Fibroblast of skin of right quadriceps (primary cell): ENCODE measurements at regions not wholly inside any gene's neighbourhood (a gene's known extent, or its start where the extent isn't known, plus 50 kb on each side); places are given as distances from the start of the nearest gene placed in this dataset.
"Not testable (repeated sequence)": the region's sequence is repeated elsewhere in the genome, so short reads cannot be mapped to it uniquely, and the experiment has no call there.

Source experiments
- DNase-seq: peaks from one replicate; pipeline ENCODE4 v3.0.0-alpha.2; 2013

- no peak for DNase-seq
Measured at GRCh38 chr6:86205980-86206379, 563.3 kb upstream of the SYNCRIP start.

- no peak for DNase-seq
Measured at GRCh38 chr6:86203044-86203443, 560.4 kb upstream of the SYNCRIP start.

GRCh38 chr6:86193821-86194220 lies 551.1 kb upstream of the SYNCRIP start:
- no peak for DNase-seq

GRCh38 chr6:86192123-86192522 lies 549.4 kb upstream of the SYNCRIP start:
- DNase-seq = no peak

DNA sequence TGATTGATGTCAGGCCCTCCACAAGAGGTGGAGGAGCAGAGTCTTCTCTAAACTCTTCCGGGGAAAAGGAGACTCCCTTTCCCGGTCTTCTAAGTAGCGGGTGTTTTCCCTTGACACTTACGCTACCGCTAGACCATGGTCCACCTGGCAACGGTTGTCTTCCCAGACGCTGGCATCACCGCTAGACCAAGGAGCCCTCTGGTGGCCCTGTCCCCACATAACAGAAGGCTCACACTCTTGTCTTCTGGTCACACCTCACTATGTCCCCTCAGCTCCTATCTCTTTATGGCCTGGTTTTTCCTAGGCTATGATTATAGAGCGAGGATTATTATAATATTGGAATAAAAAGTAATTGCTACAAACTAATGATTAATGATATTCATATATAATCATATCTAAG lies 532.5 kb upstream of the SYNCRIP start:
- not testable (repeated sequence) for DNase-seq

- DNase-seq = no peak
Measured at GRCh38 chr6:86154852-86155251, 512.2 kb upstream of the SYNCRIP start.

- DNase-seq = no peak
Measured at GRCh38 chr6:86153521-86153920, 510.8 kb upstream of the SYNCRIP start.

DNA sequence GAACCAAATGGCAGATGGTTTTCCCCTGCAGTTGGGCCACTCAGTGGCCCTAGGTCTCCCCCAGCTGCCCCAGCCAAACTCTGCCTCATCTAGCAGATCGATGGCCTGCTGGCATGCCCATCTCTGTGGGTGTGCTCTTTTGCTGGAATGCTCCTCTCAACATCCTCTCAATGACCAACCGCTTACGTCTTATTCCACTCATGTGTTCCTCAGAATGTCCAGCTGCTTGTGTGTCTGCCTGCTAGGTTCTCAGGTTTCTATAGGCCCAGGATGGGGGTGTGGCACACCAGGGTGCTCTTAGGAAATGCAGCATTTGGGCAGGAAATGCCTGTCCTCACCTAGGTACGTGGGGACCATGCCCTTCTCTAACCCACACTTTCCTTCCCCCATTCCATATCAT lies 509.9 kb upstream of the SYNCRIP start:
- DNase-seq = no peak

GRCh38 chr6:86148586-86148985 lies 505.9 kb upstream of the SYNCRIP start:
- no peak for DNase-seq

DNA sequence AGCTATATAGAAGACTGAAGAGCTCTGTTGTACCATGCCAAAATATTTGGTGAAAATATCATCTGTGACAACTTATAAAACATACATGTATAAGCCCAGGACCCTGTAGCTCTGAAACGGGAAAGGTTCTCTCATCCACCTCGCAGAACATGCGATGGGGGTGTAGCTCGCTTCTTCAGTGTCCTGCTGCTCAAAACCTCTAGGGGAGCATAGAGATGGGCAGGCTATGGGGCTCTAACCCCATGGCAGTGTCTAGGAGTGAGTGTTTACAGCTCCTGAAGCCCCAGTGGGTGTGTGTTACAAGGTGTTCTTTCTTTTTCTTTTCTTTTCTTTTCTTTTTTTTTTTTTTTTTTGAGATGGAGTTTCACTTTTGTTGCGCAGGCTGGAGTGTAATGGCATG lies 505.2 kb upstream of the SYNCRIP start:
- no peak for DNase-seq

DNA sequence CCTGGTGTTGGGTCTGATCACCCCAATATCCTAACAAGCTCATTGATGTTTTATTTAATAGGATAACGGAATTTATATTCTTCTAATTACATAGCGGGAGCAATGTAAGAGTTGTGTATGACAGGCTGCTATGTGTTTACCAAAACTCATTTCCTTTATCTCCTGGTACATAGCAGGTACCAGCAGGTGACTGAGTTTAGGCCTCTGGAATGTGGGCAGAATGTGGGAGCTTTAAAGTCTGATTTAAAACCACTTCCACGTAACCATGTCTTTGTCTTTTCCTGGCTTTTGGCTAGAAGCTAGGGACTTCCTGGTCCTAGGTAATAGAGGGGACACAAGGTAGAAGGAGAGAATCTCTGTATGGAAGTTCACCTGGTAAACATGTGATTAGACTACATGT lies 504.6 kb upstream of the SYNCRIP start:
- DNase-seq = no peak

- not testable (repeated sequence) for DNase-seq
Measured at GRCh38 chr6:86146751-86147150, 504.1 kb upstream of the SYNCRIP start.

GRCh38 chr6:86142326-86142725 lies 499.6 kb upstream of the SYNCRIP start:
- DNase-seq = no peak

GRCh38 chr6:86128130-86128814 lies 485.6 kb upstream of the SYNCRIP start:
- no peak for DNase-seq

- DNase-seq = no peak
Measured at GRCh38 chr6:86122086-86122485, 479.4 kb upstream of the SYNCRIP start.

- no peak for DNase-seq
Measured at GRCh38 chr6:86118271-86118670, 475.6 kb upstream of the SYNCRIP start.

- no peak for DNase-seq
Measured at GRCh38 chr6:86107985-86108384, 465.3 kb upstream of the SYNCRIP start.

GRCh38 chr6:86087954-86088353 lies 445.3 kb upstream of the SYNCRIP start:
- DNase-seq = no peak

DNA sequence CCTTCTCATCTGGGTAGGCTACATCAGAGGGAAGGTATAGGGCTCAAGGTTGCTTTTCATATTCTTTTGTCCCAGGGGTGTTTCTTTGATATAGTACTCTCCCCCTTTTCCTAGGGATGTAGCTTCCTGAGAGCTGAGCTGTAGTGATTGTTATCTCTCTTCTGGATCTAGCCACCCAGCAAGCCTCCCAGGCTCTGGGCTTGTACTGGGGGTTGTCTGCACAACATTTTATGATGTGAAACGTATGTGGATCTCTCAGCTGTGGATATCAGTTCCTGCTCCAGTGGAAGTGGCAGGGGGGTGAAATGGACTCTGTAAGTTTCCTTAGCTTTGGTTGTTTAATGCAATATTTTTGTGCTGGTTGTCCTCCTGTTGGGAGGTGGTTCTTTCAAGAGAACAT lies 437.3 kb upstream of the SYNCRIP start:
- no peak for DNase-seq

DNA sequence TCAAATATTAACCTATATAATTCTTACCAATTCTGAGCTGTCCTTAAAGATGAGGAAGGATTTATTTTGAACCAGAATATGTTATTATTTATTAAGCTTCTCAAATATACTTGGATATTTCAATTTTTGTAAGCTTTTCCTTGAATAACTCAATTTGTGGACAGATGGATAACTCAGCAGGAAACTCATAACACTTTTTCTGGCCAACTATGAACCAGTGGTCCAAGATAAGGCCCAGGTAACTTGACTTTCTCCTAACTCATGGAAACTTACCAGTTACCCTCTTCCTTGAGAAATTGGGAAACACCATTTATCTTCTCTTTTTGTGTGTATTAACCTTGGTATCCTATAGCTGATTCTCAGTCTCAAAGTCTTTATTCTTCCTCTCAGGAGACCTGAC lies 427.5 kb upstream of the SYNCRIP start:
- no peak for DNase-seq

- DNase-seq = not testable (repeated sequence)
Measured at GRCh38 chr6:86065002-86065401, 422.3 kb upstream of the SYNCRIP start.

GRCh38 chr6:86057293-86057980 lies 414.8 kb upstream of the SYNCRIP start:
- DNase-seq = not testable (repeated sequence)

- DNase-seq = no peak
Measured at GRCh38 chr6:86045038-86045437, 402.4 kb upstream of the SYNCRIP start.

- no peak for DNase-seq
Measured at GRCh38 chr6:86042214-86042613, 399.5 kb upstream of the SYNCRIP start.

DNA sequence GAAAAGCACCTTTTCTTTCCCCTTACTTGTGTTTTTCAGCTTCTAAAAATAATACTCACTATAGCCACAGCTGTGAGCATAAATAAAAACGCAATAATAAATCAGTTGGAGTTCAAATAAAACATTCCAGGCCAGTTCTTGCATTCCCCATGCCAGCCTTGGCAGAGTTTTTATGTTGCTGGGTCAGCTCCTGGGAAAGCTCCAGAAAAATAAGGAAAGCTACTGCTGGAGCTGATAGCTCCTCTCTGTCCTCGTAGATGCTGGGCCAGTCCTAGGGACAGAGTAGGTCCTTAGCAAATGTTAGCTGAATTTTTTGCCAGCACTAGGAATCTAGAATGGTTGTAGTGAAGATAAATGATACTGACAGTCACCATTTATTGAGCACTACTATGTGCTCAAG lies 389.0 kb upstream of the SYNCRIP start:
- no peak for DNase-seq
